Natural killer cell (primary cell): ENCODE measurements at regions not wholly inside any gene's neighbourhood (a gene's known extent, or its start where the extent isn't known, plus 50 kb on each side); places are given as distances from the start of the nearest gene placed in this dataset.

Source experiments
- ATAC-seq, 3 donors: fragments of 150-1000 bp in 2 of 3; fragments of 200-7000 bp in 1 of 3; cut with Tn5 transposase; 1 replicate in 1 of 3; 2 replicates in 2 of 3; pipeline ENCODE4 v1.10.0; 2021; ENCODE audit warnings: mild to moderate bottlenecking in 2 of 3, moderate library complexity in 2 of 3
- DNase-seq, 2 donors: peaks; one replicate each; pipeline versions ENCODE4 v3.0.0 to v3.0.0-alpha.2; 2013 to 2021; ENCODE audit warnings: mixed read lengths in 1 of 2
- H3K27ac ChIP-seq: one replicate; pipeline ENCODE4 v1.5.1; 2013; ENCODE audit warnings: mild to moderate bottlenecking, low read length
- H3K27me3 ChIP-seq: one replicate; pipeline ENCODE4 v1.6.1; 2013; ENCODE audit warnings: low read length; ENCODE audit not compliant: control insufficient read depth, insufficient read depth
- H3K36me3 ChIP-seq: one replicate; pipeline ENCODE4 v1.6.1; 2013; ENCODE audit warnings: low read length; ENCODE audit not compliant: control insufficient read depth, insufficient read depth
- H3K4me1 ChIP-seq: one replicate; pipeline ENCODE4 v1.6.1; 2013; ENCODE audit warnings: low read length; ENCODE audit not compliant: control insufficient read depth, insufficient read depth
- H3K4me3 ChIP-seq: one replicate; pipeline ENCODE4 v1.5.1; 2013; ENCODE audit warnings: low read length
- H3K9me3 ChIP-seq: one replicate; pipeline ENCODE4 v1.6.1; 2013; ENCODE audit warnings: low read length; ENCODE audit not compliant: control insufficient read depth, insufficient read depth
- H3K27ac Mint-ChIP-seq, 2 donors: one replicate each; pipeline ENCODE4 v1.8.0; 2022; ENCODE audit warnings: mild to moderate bottlenecking in 2 of 2, mixed read lengths in 2 of 2, moderate library complexity in 1 of 2
- H3K27me3 Mint-ChIP-seq, 2 donors: one replicate each; pipeline ENCODE4 v1.8.0; 2022; ENCODE audit warnings: low read depth in 2 of 2, mixed read lengths in 2 of 2
- H3K36me3 Mint-ChIP-seq: one replicate; pipeline ENCODE4 v1.8.0; 2022; ENCODE audit warnings: mixed read lengths
- H3K4me1 Mint-ChIP-seq, 2 donors: one replicate each; pipeline ENCODE4 v1.8.0; 2022; ENCODE audit warnings: mixed read lengths in 2 of 2
- H3K4me3 Mint-ChIP-seq: one replicate; pipeline ENCODE4 v1.8.0; 2022; ENCODE audit warnings: mild to moderate bottlenecking, moderate library complexity, mixed read lengths
- H3K9me3 Mint-ChIP-seq, 2 donors: one replicate each; pipeline ENCODE4 v1.8.0; 2022; ENCODE audit warnings: mixed read lengths in 2 of 2
- CTCF ChIP-seq: fragments of 200-600 bp; IDR thresholded peaks from one replicate; pipeline ENCODE4 v1.8.0; 2022; ENCODE audit warnings: antibody characterized with exemption
- WGBS: methylation state at CpG from one replicate; pipeline ENCODE4 v1.1.7; 2013; ENCODE audit warnings: missing lambda C conversion rate; ENCODE audit not compliant: insufficient coverage; 5-methylcytosine and 5-hydroxymethylcytosine counted together
- intact Hi-C: fragments of 100-400 bp; cut with micrococcal nuclease; formaldehyde crosslinking; loops from one replicate; pipeline ENCODE4 v1.14.2; 2022

- no peaks in the 10 kb centered on the region for H3K9me3 Mint-ChIP-seq
- Histone ChIP-seq H3K27ac (no peak overlapping the region), H3K27me3 (no peaks in the 10 kb centered on the region), H3K4me1 (no peaks in the 10 kb centered on the region), H3K4me3 (no peak overlapping the region), H3K36me3 (no peaks in the 10 kb centered on the region), H3K9me3 (no peaks in the 10 kb centered on the region)
- intact Hi-C loops = no loop called here
- DNase-seq (no peak), ATAC-seq (no peak)
- no peak for TF ChIP-seq CTCF
- peaks cover 9 to 25% of the 10 kb centered on the region in 2 donors for H3K27me3 Mint-ChIP-seq
- no peak overlapping the region for H3K27ac Mint-ChIP-seq
- no peaks in the 10 kb centered on the region for H3K36me3 Mint-ChIP-seq
- WGBS = 77% methylated on average over 2 of the region's 3 CpGs
- peaks cover 9 to 16% of the 10 kb centered on the region in 2 donors for H3K4me1 Mint-ChIP-seq
- H3K4me3 Mint-ChIP-seq = no peak overlapping the region
Measured at GRCh38 chr2:7895289-7895688, 786.6 kb upstream of the ID2 start.

GRCh38 chr2:7896940-7897487, 784.8 kb upstream of the ID2 start:
- Mint-ChIP-seq H3K4me1 (peaks cover 9 to 16% of the 10 kb centered on the region in 2 donors), H3K27me3 (peaks cover 9 to 39% of the 10 kb centered on the region in 2 donors), H3K4me3 (no peak overlapping the region), H3K36me3 (no peaks in the 10 kb centered on the region), H3K27ac (no peak overlapping the region), H3K9me3 (no peaks in the 10 kb centered on the region)
- WGBS = 70% methylated on average over 3 of the region's 5 CpGs
- ATAC-seq (peak in 1 of 3 donors; percentile 50), DNase-seq (no peak)
- no peak overlapping the region for H3K4me3 ChIP-seq
- intact Hi-C loops = no loop called here
- no peaks in the 10 kb centered on the region for H3K4me1 ChIP-seq
- H3K27me3 ChIP-seq = no peaks in the 10 kb centered on the region
- no peaks in the 10 kb centered on the region for H3K36me3 ChIP-seq
- H3K27ac ChIP-seq = no peak overlapping the region
- TF ChIP-seq CTCF = no peak
- H3K9me3 ChIP-seq = no peaks in the 10 kb centered on the region

- peaks cover 9 to 25% of the 10 kb centered on the region in 2 donors for H3K4me1 Mint-ChIP-seq
- peaks cover 20 to 49% of the 10 kb centered on the region in 2 donors for H3K27me3 Mint-ChIP-seq
- DNase-seq (no peak), ATAC-seq (no peak)
- no peaks in the 10 kb centered on the region for H3K9me3 Mint-ChIP-seq
- Histone ChIP-seq H3K4me1 (no peaks in the 10 kb centered on the region), H3K4me3 (no peak overlapping the region), H3K27ac (no peak overlapping the region), H3K9me3 (no peaks in the 10 kb centered on the region), H3K27me3 (no peaks in the 10 kb centered on the region), H3K36me3 (no peaks in the 10 kb centered on the region)
- H3K27ac Mint-ChIP-seq = no peak overlapping the region
- H3K4me3 Mint-ChIP-seq = no peak overlapping the region
- 23% methylated on average over 3 of the region's 5 CpGs for WGBS
- TF ChIP-seq CTCF = no peak
- no peaks in the 10 kb centered on the region for H3K36me3 Mint-ChIP-seq
- intact Hi-C loops = no loop called here
Measured at GRCh38 chr2:7899241-7899640, 782.6 kb upstream of the ID2 start.

GRCh38 chr2:7899923-7900322, 781.9 kb upstream of the ID2 start:
- Histone ChIP-seq H3K27ac (no peak overlapping the region), H3K9me3 (no peaks in the 10 kb centered on the region), H3K27me3 (no peaks in the 10 kb centered on the region), H3K4me1 (no peaks in the 10 kb centered on the region), H3K36me3 (no peaks in the 10 kb centered on the region), H3K4me3 (no peak overlapping the region)
- 29% methylated on average over 1 of the region's 1 CpG for WGBS
- no peak for DNase-seq
- no peak for TF ChIP-seq CTCF
- Mint-ChIP-seq H3K27me3 (peaks cover 24 to 52% of the 10 kb centered on the region in 2 donors), H3K9me3 (no peaks in the 10 kb centered on the region), H3K27ac (no peak overlapping the region), H3K4me1 (peaks cover 9 to 26% of the 10 kb centered on the region in 2 donors), H3K4me3 (no peak overlapping the region), H3K36me3 (no peaks in the 10 kb centered on the region)
- ATAC-seq = no peak
- intact Hi-C loops = no loop called here
